Brain pericyte (primary cell): ENCODE measurements at regions not wholly inside any gene's neighbourhood (a gene's known extent, or its start where the extent isn't known, plus 50 kb on each side); places are given as distances from the start of the nearest gene placed in this dataset.

ENCODE experiments used
- DNase-seq: peaks from one replicate; pipeline ENCODE4 v3.0.0-alpha.2; 2012; ENCODE audit warnings: low read depth, low spot score

DNA sequence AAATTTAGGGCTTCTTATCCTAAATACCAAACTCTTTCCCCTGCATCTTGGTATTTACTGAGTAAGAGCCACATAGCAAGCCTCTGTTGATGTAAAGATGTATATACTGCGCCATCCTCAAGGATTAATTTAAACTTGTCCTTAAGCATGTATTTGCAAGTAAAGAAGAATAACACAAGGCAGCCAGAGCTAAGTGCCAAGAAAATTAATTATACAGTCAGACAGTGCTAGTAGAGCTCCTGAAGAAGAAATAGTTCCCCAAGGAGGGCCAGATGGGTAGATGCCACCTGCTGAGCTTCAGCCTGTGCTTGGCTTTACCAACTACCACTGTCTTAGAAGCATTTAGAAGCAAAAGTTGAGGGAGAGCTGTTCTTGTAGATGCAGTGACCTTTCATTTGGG lies 470.0 kb downstream of the BUD13 start:
- DNase-seq = no peak

DNA sequence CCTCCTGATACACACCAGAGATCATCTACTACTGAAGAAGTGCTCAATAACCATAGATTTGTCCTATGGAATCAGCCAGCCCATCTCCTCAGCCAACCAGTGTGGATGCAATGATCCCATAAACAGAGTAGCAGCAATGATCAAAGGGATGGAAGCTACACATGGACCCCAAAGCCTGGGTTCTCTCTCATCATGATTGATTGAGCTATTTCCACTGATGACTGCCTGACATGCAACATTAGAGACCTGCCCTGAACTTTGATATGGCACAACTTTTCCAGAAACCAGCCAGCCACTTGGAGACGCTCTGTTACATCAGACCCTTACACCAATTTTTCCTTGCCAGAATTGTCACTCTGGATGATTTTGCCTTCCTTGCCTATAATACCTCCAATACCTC lies 471.6 kb downstream of the BUD13 start:
- DNase-seq = no peak

GRCh38 chr11:116300232-116300631 lies 472.6 kb downstream of the BUD13 start:
- no peak for DNase-seq

DNA sequence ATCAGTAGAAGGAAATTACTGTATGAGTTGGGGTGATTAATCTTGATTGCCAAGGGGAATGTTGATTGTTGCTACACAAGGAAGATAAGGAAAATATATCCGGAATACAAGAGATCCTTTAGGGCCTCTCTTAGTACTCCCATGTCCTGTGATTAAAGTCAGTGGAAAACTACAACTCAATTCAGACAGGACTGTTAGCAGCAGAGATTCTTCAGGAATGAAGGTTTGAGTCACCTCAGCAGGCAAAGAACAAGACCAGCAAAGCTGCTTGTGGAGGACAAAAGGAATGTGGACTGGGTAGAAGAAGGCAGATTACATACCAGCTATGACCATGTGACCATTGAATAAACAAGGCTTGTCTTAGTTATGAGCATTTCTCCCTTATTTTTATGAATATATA lies 478.2 kb downstream of the BUD13 start:
- no peak for DNase-seq

- DNase-seq = no peak
These were observed 484.9 kb downstream of the BUD13 start for GRCh38 chr11:116287866-116288265.

DNA sequence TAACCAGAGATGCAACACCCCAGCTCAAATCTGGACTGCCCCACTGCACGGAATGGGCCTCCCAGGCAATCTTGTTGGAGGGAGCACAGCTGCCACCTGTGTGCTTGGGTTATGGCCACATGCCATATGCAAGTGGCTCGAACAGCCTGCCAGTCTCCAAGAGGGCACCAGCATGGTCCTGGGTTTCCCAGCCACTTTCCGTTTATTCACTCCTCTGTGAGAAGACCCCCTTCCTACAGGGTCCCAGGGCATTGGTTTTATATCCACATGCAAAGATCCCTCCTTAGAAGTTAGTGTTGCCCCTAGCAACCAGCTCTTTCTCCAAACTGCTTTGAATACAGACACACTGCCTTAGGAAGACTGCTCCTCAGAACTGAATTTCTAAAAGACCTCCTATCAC lies 487.8 kb downstream of the BUD13 start:
- no peak for DNase-seq

DNA sequence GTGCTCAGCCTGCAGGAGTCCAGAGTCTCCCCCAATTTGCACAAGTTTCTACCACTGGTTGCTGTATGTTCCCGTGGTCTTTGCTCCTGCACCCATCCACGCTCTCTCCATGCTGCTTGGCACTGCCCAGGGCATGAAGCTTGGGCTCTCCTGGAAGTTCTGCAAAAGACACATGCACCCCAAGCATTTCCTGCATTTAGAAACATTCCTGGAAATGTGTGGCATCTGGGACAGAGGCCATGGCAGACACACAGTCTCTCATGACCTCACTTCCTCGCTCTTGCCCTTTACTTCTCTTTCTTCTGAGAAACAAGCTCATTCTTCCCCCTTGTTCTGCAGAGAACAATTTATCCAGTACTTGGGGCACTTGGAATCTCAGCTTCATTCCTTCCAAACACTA lies 489.5 kb downstream of the BUD13 start:
- no peak for DNase-seq

DNA sequence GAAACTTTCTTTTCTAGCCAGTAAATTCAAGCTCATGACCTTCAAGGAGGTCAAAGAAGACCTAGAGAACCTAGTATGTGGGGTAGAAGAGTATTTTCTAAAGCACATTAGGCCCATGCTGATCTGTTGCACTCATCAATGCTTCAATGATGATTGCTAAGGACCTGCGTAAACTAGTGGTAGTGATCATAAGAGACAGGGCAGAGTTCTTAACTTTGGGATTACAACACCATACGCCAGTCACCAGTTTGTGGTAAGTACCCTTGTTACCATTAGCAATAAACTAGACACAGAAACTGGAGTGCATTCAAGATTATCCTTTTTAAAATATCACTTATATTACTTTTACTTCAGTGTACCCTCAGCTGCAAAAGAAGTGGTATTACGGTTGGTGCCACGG lies 490.3 kb downstream of the BUD13 start:
- DNase-seq = no peak

- no peak for DNase-seq
These were observed 491.3 kb downstream of the BUD13 start for GRCh38 chr11:116281173-116282160.

DNA sequence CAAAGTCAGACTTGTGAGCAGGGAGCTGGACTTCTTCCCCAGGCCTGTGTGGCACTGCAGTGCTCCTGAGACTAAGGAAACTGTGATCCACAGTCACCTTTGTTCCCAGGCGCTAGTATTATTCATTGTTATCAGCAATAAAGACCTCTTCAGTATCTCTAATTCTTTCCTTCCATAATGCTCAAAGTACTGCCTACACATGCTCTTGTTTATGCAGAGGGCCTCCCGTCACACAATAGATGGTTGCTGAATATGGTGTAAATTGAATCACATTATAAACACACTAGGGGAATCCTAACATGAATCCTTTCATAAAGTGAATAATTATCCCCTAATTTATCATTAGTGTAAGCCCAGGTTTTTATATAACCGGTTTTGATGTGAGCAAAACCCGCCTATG lies 493.3 kb downstream of the BUD13 start:
- no peak for DNase-seq

- DNase-seq = no peak
These were observed 494.7 kb downstream of the BUD13 start for GRCh38 chr11:116278076-116278475.

DNA sequence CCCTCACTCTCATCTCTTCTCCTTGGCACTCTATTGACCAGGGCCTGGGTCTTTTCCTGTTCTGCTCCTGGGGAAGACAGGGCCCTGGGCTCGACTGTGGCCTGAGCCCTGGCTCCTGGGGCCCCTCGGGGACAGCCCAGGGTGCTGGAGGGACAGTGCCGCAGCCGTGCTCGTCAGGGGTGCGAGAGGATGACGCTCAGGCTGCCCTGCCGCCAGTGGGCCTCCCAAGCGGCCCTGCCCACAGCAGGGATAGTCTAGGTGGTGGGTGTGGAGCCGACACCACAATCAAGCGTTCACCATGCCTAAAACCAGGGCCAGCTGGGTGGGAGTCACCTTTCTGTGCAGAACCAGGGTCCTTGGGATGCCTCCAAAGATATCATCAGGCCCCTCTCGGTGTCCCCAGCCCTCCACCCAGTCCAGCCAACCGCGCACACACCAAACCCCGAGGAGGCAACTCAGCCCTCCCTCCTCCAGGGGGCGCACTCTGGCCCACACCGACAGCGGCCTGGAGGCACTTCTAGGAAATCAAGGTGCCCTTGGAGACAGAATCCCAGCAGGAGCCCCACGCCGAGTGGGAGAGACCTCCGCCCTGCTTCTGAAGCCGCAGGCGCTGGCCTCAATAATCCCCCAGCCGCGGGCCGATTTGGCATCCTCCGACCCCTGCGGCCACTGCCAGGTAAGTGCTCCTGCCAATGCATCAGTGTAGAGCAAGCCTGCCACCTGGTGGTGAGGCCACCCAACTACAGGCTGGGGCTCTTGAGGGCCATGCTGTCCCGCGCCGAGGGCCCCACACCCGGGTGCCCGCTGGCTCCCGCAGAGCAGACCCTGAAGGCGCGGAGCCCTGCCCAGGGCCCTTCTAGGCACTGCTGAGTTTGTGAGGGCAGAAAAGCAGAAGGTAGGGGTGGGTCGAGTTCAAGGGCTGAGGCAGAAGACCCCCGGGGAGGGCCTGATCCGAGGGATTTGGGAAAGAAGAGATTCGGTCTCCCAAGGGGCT lies 496.4 kb downstream of the BUD13 start:
- DNase-seq = no peak

DNA sequence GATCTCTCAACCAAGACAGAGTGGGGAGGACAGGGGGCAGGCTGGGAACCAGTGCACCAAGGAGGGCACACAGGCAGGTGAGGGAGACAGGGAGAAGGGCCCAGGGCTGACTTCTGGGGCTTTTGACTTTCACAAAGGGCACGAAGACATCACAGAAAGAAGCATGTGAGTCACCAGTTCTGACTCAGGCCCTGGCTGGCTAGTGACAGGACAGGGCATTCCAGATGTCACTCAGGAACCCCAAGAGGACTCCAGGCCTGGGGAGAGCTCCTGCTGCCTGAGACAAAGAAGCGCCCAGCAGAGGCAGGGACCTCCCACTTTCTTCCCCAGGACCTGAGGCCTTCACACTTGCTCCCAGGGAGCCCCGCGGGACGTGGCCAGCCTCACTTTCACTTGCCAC lies 497.2 kb downstream of the BUD13 start:
- no peak for DNase-seq

DNA sequence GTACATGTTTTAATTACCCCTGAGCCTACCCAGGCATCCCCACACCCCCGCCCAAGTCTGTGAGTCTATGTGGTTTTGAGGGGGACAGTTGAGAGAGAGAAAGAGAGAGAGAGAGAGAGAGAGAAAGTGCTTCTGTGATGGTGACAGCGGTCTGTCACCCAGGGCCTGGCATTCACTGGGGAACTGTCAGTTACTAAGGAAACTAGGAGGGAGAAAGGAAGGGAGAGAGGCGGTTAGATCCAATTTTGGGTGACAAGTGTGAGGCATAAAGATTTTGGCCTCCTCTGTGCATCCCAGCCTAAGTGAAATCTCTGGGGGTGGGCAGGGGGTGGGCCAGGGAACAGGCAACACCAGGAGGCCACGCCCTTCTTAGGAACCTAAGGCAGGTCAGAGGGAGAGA lies 498.3 kb downstream of the BUD13 start:
- DNase-seq = no peak

DNA sequence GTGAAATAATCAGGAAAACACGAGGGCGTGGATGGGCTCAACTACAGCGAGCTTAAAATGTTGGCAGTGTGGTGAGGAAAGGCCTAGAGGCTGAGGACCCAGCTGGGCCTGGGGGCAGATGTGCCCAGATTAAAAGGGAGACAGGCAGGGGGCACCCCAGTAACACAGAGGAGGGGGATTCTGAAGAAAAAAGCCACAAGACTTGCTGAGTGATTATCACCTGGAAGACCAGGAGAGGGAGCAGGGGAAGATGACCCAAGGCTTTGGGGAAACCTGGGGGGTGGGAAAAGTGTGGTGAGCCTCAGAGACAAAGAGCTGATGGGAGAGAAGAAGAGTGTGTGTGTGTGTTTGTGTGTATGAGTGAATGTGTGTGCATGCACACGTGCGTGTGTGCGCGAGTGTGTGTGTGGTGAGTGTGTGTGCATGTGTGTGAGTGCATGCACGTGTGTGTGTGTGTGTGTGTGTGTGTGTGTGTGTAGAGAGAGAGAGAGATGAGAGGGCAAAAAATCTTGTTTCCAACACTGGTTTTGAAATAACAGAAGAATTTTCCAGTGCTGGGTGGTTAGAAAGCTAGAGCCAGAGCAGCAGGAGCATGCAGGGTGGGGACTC lies 500.5 kb downstream of the BUD13 start:
- DNase-seq = no peak

GRCh38 chr11:116271479-116271878 lies 501.3 kb downstream of the BUD13 start:
- DNase-seq = no peak

DNA sequence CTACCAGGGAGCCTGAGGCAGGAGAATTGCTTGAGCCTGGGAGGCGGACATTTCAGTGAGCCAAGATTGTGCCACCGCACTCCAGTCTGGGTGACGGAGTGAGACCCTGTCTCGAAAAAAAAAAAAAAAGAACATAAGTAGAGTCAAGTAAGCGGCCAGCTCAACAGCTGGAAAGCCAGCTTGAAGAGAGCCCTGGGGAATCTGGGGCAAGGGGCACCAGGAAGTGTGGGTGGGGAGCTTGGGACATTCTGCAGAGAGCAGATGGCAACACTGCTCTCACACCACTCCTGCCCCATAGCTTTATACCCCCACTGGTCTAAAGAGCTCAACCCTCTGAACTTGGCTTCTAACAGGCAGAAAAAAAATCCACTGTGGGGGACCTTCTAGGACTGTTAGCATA lies 505.6 kb downstream of the BUD13 start:
- DNase-seq = no peak

GRCh38 chr11:116263770-116264169 lies 509.0 kb downstream of the BUD13 start:
- no peak for DNase-seq

DNA sequence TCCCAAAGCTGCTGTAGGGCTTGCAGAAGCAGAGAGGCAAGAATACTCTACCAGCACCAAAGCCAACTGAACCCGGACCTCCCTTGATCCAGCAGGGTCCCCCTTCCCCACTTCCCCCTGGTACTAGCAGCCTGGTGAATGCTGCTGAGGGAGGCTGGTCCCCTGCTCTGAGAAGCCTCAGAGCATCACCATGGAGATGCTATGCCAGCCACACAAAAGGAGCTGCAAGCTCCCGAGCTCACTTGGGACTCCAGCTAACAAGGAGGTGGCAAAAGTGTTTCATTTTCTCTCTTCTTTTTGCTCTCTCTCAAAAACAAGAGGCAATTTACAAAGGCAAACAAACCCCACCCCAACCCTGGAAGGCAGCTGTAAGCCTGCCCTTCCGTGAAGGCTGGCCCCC lies 509.8 kb downstream of the BUD13 start:
- no peak for DNase-seq

GRCh38 chr11:116262370-116262769 lies 510.4 kb downstream of the BUD13 start:
- DNase-seq = no peak

DNA sequence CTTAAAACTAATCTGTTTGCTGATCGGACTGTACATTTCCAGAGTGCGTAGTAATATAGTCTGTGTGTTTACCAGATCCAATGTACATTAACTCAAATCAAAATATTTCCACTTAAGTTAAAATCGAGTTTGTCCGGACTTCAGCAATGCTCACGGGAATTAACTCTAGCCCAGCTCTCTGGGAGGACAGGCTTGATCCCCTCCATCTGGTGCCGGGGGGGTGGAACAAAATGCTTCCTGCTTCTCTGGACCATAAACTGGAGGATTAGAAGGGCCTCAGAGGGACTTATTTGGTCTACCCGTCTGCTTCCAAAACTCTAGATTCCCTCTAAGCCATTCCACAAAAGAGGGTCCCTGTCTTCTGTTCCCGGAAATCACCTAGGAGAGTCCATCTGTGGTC lies 511.2 kb downstream of the BUD13 start:
- no peak for DNase-seq

GRCh38 chr11:116258821-116259220 lies 514.0 kb downstream of the BUD13 start:
- DNase-seq = no peak
